ENCODE measurements at regions not wholly inside any gene's neighbourhood (a gene's known extent, or its start where the extent isn't known, plus 50 kb on each side); places are given as distances from the start of the nearest gene placed in this dataset.

- DNase-seq (ENCODE audit: low spot score): no peak
Measured at GRCh38 chr12:14153803-14154202, 172.4 kb upstream of the GRIN2B start.

GRCh38 chr12:14156606-14157005 lies 175.2 kb upstream of the GRIN2B start:
- no peak for DNase-seq (ENCODE audit: low spot score)

GRCh38 chr12:14157088-14157747 lies 175.8 kb upstream of the GRIN2B start:
- DNase-seq (ENCODE audit: low spot score): no peak

GRCh38 chr12:14164266-14164665 lies 182.9 kb upstream of the GRIN2B start:
- no peak for DNase-seq (ENCODE audit: low spot score)

GRCh38 chr12:14167005-14167628 lies 185.7 kb upstream of the GRIN2B start:
- DNase-seq (ENCODE audit: low spot score): peak; percentile 75

- no peak for DNase-seq (ENCODE audit: low spot score)
Measured at GRCh38 chr12:14169281-14169680, 187.9 kb upstream of the GRIN2B start.

DNA sequence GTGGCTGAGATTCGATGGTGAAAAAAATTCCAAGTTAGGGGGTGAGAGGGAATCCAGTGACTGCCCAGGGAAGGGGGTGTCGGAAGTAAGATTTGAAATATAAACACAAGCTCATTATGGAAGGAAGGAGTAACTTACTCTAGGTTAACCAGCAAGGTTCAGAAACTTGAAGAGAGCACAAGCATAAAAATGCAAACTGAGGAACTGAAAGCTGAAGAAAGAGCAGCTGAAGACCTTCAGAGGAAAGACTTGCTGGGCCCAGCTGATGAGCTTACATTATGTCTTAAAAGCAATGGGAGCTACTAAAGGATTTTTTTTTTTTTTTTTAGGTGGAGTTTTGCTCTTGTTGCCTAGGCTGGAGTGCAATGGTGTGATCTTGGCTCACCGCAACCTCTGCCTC lies 189.7 kb upstream of the GRIN2B start:
- no peak for DNase-seq (ENCODE audit: low spot score)

DNA sequence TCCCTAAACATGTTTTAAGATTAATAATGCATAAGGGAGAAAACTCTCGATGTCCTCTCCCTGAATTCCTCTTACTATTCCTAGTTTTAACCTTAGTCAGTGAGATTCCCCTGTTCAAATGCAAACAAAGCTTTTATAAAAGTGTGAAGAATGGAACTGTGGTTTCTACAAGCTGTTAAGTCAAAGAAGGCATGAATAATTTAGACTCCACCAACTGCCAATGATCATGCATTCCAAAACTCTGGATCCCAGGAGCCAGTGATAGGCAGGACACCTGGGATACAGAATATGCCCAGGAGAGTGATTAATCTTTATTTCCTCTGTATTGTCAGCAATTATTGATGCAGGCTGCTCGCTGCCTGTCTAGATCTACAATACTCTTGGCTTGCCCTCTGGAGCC lies 190.3 kb upstream of the ATF7IP start:
- DNase-seq (ENCODE audit: low spot score): no peak

DNA sequence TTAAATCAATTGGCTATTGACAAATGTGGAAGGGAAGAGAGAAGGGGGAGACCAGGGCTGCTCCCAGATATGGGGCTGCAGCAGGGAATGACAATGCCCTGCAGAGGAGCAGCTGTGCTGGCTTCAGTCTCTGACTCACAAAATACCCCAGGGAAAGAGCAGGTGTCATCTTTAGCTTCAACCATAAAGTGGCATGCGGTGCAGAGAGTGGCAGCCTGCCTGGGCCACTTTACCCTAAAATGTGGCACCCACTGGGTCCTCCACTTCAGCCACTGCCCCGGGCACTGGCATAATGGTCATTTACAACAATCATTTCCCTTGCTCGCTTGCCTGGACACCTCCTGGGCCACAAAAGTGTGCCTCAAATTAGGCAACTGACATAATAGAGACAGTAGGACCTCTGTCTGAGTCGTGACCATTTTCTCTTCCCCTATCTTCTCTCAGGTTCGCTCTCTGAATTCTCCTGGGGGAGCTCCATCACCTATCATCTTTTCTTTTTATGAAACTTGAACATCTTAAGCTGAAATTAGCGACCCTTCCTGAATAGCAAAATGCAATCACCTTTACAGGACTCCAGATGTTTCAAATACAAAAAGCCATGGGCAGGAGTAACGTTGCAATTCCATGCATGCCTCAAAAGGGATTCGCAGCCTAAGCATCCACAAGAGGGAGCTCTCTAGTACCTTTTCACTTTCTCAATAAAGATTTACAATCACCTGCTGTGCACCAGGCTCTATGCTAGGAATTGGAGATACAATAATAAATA lies 179.9 kb upstream of the ATF7IP start:
- DNase-seq (ENCODE audit: low spot score): peak; percentile 53

- DNase-seq (ENCODE audit: low spot score): no peak
Measured at GRCh38 chr12:14186193-14186502, 179.3 kb upstream of the ATF7IP start.

GRCh38 chr12:14187002-14187401 lies 178.5 kb upstream of the ATF7IP start:
- no peak for DNase-seq (ENCODE audit: low spot score)

DNA sequence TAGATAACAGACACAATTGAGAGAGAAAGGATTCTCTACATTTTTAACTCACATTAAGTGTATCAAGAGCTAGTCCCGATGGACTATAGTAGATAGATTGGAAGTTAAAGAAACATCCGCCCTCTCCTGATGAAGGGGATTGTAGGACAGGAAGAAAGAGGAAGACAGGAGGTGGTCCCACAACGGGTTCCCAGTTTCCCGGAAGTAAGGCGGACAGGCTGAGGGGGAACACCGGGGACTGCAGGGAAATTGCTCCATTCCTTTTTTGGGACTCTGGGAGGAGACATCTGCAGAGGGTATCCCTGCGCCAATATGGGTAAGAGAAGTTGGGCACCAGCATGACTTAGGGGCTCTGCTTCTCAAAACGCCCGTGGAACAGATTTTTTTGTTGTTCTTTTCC lies 177.5 kb upstream of the ATF7IP start:
- no peak for DNase-seq (ENCODE audit: low spot score)

DNA sequence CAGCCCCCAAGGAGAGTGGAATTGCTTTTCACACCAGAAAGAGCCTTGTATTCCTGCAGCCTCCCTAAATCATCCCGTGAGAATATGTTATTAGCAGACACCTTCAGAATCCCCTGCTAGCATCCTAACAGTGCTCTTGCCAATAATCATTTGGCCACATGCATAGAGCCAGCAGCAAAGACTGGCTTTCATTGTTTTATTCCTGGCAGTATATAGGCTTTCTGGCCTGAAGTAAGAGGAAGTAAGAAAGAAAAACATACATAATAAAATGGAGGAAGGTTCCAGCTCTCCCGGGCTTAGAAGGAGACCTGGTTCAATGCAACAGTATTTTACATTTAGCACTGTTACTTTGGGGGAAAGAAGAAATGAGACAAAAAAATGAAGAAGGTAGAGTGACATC lies 176.7 kb upstream of the ATF7IP start:
- no peak for DNase-seq (ENCODE audit: low spot score)

DNA sequence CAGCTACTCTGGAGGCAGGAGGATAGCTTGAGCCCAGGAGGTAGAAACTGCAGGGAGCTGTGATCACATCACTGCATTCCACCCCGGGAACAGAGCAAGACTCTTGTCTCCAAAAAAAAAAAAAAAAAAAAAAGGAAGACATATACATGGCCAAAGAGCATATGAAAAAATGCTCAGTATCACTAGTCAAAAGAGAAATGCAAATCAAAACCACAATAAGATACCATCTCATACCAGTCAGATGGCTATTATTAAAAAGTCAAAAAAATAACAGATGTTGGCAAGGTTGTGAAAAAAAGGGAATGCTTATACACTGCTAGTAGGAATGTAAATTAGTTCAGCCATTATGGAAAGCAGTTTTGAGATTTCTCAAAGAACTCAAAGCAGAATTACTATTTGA lies 174.8 kb upstream of the ATF7IP start:
- DNase-seq (ENCODE audit: low spot score): no peak

- DNase-seq (ENCODE audit: low spot score): no peak
Measured at GRCh38 chr12:14191612-14192011, 173.9 kb upstream of the ATF7IP start.

DNA sequence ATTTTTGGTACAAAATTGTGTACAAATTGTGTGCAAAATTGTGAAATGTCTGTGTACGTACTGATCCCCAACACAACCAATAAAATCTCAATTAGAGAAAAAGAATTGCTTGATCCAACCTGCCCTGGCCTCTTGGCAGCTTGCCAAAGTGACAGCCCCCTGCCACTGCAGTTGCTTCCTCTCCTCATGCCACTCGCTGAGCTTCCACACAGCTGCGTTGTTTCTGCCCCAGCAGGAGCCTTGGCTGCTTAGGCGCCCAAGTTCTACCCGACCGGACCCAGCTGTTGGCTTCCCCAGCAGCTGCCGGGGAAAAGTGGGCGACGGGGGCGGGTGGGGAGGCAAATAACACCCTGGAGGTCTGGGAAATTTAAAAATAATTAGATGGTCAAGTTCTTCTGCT lies 171.8 kb upstream of the ATF7IP start:
- no peak for DNase-seq (ENCODE audit: low spot score)

DNA sequence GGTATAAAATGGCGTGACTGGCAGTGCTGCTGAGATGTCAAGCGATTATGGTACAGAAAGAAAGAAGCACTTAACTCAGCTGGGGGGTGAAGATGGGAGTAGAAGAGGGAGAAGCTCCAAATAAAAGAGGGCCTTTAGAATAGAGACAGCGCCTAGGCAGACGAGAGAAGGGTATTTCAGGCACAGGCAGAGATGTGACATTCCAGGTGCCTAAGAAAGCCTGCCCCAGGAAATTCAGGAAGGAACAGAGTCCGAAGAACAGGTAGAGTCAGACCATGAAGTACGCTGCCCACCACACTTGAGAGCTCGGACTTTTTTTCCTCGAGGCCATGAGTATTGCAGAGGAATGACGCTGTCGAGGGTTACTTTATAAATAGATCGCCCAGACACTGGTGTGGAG lies 170.9 kb upstream of the ATF7IP start:
- DNase-seq (ENCODE audit: low spot score): no peak

DNA sequence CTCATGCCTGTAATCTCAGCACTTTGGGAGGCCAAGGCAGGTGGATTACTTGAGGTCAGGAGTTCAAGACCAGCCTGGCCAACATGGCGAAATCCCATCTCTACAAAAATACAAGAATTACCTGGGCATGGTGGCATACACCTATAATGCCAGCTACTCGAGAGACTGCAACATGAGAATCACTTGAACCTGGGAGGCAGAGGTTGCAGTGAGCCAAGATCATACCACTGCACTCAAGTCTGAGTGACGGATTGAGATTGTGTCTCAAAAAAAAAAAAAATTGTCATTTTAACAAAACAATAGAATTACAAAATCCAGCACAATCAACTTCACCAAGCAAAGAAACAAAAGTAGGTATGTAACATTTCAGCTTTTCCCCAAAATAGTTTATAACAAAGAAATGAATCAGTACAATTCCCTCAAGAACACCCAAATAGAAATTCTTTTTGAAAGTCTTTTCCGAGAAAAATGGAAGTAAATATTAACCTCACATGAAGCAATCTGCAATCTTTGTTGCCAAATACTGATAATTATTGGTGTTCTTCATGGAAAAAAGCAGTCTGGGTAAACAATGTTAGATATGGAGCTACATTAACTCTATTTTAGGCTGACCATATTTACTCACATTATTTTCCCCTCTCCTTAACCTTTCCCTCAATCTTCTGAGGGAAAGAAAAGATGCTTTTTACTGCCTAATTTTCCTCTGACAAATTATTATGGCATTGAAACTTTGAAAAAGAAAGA lies 165.9 kb upstream of the ATF7IP start:
- no peak for DNase-seq (ENCODE audit: low spot score)

DNA sequence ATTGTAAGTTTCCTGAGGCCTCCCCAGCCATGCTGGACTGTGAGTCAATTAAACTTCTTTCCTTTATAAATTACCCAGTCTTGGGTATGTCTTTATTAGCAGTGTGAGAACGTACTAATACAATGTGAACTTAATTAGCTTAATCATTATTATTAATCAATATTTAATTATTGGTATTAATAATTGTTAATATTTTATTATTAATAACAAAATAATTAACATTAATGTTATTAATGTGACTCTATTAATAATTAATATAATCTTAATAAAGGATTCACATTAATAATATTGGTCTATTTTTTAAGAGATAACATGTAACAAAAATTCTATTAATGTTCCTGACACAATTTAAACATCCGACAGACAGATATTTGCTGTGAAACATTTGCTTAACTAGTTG lies 164.9 kb upstream of the ATF7IP start:
- DNase-seq (ENCODE audit: low spot score): no peak

DNA sequence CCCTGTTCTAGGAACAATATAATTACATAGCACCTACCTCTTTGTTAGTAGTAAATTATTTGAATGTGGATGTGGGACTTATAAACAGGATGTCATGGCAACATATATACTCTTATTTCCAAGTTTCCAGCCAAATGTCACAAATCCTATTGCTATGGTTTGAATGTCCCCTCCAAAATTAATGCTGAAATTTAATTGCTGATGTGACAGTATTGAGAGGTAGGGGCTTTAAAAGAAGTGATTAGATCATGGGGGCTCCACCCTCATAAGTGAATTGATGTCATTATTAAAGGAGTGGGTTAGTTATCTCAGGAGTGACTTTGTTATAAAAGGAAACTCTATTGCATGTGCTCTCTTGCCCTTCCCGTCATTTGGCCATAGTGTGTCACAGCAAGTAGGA lies 164.2 kb upstream of the ATF7IP start:
- no peak for DNase-seq (ENCODE audit: low spot score)

DNA sequence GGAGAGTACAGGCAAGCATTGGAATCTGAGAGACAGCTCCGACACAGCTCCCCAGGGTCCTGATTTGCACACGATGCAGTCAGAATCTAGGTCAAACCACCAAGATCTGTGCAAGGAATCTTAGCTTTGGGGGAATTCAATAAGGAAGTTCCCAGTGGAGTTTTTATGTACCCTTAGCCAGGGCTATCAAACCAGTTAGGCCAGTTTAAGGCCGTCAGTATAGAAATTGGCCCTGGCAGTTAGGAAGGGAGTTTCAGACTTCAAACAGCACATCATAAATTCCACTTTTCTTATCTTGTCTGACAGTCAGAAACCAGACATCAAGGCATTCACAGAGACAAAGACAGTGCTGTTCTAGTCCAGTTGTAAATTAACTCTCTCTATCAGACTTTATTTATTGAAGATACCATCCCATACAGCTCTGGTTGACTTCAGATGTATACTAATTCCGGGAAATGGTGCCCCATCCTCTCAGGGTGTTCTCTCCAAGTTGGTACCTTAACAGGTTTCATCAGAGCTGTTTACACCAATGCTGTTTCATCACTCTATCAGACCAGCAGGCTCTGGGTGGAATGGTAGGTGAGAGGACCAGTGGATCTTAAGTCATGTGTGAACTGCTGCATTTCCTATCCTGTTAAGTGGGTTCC lies 157.5 kb upstream of the ATF7IP start:
- no peak for DNase-seq (ENCODE audit: low spot score)

DNA sequence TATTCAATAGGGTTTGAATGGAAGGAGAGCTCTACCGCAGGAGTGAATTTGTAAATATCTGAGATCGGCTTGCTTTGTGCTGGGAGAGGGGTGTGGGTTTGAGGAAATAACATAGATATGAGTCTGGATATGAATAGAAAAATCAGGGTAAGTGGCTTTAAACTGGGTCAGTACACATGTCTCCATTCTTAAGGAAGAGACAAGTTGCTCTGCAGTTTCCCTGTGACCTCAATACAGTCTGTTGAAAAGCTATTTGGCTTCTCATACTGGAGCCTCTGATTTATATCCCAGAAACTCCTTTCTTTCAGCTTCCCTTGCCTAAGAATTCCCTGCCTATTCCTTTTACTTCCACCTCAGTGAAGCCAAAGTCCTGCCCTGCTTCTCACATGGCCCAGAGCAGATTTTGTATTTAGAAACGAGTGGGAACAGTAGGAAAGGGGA lies 153.5 kb upstream of the ATF7IP start:
- DNase-seq (ENCODE audit: low spot score): no peak

Measured in AG08396 (cell line).